ENCODE measurements at regions not wholly inside any gene's neighbourhood (a gene's known extent, or its start where the extent isn't known, plus 50 kb on each side); places are given as distances from the start of the nearest gene placed in this dataset.

DNA sequence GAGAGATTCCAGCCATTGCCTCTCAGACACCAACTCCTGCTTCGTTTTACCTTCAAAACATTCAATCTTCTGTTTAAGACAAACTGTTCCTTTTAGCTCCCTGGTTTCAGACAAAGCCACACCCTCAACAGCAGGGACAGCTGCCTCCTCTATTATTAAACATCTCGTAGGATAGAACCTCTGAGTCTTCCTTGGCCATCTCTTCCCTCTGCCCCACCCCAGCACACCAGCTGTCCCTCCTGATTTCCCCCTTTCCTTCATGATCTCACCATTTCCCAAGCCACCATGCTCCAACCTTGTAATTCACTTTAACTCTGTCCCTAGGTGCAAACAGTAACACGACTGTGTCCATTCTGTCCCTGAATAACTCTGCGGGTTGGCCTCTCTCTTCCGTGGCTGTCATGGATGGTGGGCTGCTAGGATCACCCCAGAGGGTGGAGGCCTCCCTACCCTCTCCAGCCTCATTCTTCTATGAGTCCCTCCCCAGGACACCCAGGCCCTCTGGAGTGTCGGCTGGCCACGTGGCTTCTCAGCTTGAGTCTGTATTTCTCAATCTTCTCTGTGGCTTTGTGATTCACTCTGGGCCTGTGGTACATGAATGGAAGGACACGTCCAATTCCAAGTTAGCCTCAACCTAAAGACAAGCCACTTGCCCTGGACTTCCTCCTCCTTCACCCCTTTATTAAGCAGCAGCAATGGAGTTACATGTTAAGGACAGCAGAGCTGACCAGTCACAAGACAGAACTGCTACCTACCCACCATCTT, 349.9 kb downstream of the FBXW7 start:
- no peak for TF ChIP-seq ARNTL (CRISPR knock-in tag; IDR thresholded peaks at IDR 0.05; ENCODE audit: borderline replicate concordance, low read depth)
- TF ChIP-seq PPARA (CRISPR knock-in tag; IDR thresholded peaks at IDR 0.05; ENCODE audit: borderline replicate concordance): no peak
- TF ChIP-seq TOX (CRISPR knock-in tag; IDR thresholded peaks at IDR 0.05; ENCODE audit: borderline replicate concordance): no peak
- TF ChIP-seq, protein P1, sequence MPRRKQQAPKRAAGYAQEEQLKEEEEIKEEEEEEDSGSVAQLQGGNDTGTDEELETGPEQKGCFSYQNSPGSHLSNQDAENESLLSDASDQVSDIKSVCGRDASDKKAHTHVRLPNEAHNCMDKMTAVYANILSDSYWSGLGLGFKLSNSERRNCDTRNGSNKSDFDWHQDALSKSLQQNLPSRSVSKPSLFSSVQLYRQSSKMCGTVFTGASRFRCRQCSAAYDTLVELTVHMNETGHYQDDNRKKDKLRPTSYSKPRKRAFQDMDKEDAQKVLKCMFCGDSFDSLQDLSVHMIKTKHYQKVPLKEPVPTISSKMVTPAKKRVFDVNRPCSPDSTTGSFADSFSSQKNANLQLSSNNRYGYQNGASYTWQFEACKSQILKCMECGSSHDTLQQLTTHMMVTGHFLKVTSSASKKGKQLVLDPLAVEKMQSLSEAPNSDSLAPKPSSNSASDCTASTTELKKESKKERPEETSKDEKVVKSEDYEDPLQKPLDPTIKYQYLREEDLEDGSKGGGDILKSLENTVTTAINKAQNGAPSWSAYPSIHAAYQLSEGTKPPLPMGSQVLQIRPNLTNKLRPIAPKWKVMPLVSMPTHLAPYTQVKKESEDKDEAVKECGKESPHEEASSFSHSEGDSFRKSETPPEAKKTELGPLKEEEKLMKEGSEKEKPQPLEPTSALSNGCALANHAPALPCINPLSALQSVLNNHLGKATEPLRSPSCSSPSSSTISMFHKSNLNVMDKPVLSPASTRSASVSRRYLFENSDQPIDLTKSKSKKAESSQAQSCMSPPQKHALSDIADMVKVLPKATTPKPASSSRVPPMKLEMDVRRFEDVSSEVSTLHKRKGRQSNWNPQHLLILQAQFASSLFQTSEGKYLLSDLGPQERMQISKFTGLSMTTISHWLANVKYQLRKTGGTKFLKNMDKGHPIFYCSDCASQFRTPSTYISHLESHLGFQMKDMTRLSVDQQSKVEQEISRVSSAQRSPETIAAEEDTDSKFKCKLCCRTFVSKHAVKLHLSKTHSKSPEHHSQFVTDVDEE (CRISPR knock-in tag; IDR thresholded peaks at IDR 0.05): no peak
- TF ChIP-seq PATZ1 (CRISPR knock-in tag; IDR thresholded peaks at IDR 0.05; ENCODE audit: borderline replicate concordance): no peak
- no peak for TF ChIP-seq BACH2 (CRISPR knock-in tag; IDR thresholded peaks at IDR 0.05; ENCODE audit: borderline replicate concordance)
- TF ChIP-seq OSR1 (CRISPR knock-in tag; IDR thresholded peaks at IDR 0.05): no peak
